ENCODE measurements at regions not wholly inside any gene's neighbourhood (a gene's known extent, or its start where the extent isn't known, plus 50 kb on each side); places are given as distances from the start of the nearest gene placed in this dataset.

DNA sequence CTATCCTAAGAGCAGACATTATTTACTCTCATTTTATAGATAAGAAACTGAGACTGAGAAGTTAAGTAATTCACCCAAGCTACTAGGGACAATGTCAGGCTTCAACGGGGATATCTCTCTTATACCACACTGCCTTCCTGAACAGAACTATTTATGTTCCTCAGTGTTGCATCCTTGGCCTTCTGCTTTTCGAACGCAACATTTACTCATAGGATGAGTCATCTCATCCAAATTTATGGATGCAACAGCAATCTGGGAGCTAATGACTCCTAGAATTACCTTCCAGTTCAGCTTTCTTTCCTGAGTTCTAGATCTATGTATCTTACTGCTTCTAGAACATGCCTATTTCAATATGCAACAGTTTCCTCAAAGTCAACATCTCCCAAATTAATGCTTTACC lies 103.6 kb upstream of the PAM start:
- Mint-ChIP-seq H3K9me3 (peaks cover 8% of the 10 kb centered on the region), H3K27ac (no peak overlapping the region), H3K4me1 (no peaks in the 10 kb centered on the region), H3K4me3 (no peak overlapping the region), H3K36me3 (ENCODE audit: low read depth) (peaks cover 4% of the 10 kb centered on the region), H3K27me3 (ENCODE audit: low read depth, poor library complexity) (no peaks in the 10 kb centered on the region)
- DNase-seq: no peak
- TF ChIP-seq, protein P1, sequence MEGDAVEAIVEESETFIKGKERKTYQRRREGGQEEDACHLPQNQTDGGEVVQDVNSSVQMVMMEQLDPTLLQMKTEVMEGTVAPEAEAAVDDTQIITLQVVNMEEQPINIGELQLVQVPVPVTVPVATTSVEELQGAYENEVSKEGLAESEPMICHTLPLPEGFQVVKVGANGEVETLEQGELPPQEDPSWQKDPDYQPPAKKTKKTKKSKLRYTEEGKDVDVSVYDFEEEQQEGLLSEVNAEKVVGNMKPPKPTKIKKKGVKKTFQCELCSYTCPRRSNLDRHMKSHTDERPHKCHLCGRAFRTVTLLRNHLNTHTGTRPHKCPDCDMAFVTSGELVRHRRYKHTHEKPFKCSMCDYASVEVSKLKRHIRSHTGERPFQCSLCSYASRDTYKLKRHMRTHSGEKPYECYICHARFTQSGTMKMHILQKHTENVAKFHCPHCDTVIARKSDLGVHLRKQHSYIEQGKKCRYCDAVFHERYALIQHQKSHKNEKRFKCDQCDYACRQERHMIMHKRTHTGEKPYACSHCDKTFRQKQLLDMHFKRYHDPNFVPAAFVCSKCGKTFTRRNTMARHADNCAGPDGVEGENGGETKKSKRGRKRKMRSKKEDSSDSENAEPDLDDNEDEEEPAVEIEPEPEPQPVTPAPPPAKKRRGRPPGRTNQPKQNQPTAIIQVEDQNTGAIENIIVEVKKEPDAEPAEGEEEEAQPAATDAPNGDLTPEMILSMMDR (IDR thresholded peaks at IDR 0.05): no peak

DNA sequence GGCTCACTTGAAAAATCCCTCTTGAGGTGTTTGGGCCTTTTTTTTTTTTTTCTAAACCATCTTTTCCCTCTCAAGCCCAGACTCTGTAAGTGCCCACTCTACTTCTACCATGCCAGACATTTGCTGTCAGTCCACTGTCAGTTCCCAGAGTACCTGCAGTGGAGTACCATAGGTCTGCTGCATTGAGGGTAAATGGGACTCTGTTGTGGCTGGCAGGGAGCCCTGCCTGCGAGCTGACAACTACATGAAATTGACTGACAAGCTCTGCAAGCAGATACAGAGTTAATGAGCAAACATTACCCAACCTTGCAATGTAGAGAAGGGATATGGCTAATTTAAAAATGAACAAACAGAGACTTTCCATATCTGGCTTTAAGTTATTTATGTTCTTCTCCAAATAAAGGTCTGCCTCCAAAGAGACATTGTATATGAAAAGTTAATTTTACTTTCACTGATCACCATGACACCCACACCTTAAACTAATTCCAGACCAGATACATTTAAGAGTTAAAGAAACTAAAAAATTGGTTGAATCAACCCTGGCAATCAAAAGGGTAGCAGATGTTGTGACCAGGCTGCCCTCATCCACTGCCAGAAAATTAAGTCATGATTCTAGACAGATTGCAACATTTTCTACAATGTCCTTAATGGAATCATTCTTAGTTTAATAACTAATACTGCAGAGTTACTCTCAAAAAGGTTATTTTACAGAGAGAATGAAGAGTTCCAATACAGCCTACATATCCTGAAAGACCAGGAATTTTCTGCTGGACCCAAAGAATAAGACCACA lies 100.4 kb upstream of the PAM start:
- Mint-ChIP-seq H3K9me3 (no peaks in the 10 kb centered on the region), H3K36me3 (ENCODE audit: low read depth) (no peaks in the 10 kb centered on the region), H3K4me3 (no peak overlapping the region), H3K4me1 (no peaks in the 10 kb centered on the region), H3K27me3 (ENCODE audit: low read depth, poor library complexity) (no peaks in the 10 kb centered on the region), H3K27ac (no peak overlapping the region)
- DNase-seq: no peak
- TF ChIP-seq, protein P1 (IDR thresholded peaks at IDR 0.05): no peak

DNA sequence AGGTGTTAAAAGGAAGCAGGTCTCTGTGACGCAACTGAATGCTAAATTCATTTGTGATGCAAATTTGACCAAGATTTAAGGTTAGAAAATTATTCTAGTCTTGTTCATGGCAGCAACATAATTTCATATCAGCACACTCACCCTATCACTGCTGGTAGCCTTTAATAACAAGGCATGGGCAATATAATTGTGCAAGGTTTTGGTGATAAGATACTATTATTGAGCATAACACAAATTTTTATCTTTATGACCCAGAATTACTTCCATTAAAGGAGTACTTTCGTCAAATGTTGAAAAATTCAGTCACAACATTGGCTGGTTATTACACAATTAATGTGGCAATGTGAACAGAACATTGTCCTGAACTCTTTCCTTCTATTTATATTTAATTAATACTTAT lies 96.0 kb upstream of the PAM start:
- DNase-seq: no peak
- no peak overlapping the region for H3K4me3 Mint-ChIP-seq
- H3K27ac Mint-ChIP-seq: no peak overlapping the region
- no peaks in the 10 kb centered on the region for H3K27me3 Mint-ChIP-seq (ENCODE audit: low read depth, poor library complexity)
- no peaks in the 10 kb centered on the region for H3K9me3 Mint-ChIP-seq
- no peaks in the 10 kb centered on the region for H3K4me1 Mint-ChIP-seq
- TF ChIP-seq, protein P1 (IDR thresholded peaks at IDR 0.05): no peak
- H3K36me3 Mint-ChIP-seq (ENCODE audit: low read depth): no peaks in the 10 kb centered on the region

DNA sequence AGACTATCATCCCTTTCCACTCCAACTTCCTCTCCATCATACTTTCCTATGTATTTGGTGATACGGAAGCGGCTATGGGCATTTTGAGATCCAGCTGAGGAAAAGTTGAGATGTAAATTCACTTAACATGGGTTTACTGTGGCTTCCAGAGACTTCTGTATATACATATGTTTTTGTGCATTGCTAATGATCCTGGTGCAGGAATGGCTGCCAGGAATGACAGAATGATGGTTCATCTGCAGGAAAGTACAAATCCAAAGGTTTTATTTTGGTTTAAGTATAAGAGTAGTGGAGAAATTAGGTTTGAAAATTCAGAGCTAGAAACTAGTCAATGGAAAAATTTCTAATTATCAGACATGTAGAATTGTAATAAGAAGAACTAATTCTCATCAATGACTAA lies 95.0 kb upstream of the PAM start:
- TF ChIP-seq, protein P1 (IDR thresholded peaks at IDR 0.05): no peak
- H3K4me3 Mint-ChIP-seq: no peak overlapping the region
- H3K27ac Mint-ChIP-seq: no peak overlapping the region
- H3K27me3 Mint-ChIP-seq (ENCODE audit: low read depth, poor library complexity): no peaks in the 10 kb centered on the region
- no peaks in the 10 kb centered on the region for H3K4me1 Mint-ChIP-seq
- H3K36me3 Mint-ChIP-seq (ENCODE audit: low read depth): no peaks in the 10 kb centered on the region
- DNase-seq: no peak
- no peaks in the 10 kb centered on the region for H3K9me3 Mint-ChIP-seq

DNA sequence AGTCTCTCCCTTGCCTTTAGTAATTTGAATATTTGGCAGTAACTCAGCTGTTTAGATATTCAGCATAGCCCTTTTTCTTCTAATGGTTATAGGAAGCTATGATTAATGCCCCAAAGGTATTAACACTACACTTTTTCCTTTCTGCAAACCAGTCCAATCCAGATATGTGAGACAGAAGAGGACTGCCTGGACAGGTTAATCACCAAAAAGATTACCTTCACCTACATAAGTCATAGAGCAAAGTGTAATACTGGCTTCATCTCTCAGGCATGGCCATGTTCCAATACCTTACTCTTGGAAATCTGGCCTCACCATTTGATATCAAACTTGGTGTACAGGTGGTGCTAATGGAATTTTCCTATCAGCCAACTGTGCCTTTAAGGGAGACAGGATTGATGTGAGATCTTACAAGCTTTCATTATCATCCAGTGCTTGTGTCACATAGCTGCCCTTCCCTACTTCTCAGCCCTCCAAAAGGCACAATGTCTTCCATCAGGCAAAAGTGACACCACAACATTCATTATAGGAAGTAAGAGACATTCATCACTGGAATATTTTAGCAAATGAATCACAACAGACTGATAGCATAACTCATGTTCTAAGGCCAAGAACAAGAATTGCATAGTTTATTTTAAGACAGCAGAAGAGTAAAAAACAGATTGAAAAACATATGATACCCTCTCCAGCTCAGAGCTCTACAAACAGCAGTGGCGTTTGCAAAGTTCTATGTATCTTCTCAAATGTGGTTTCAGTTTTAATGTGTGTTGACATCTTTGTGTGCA lies 91.2 kb upstream of the PAM start:
- Mint-ChIP-seq H3K9me3 (no peaks in the 10 kb centered on the region), H3K4me3 (no peak overlapping the region), H3K27me3 (ENCODE audit: low read depth, poor library complexity) (no peaks in the 10 kb centered on the region), H3K36me3 (ENCODE audit: low read depth) (peaks cover 7% of the 10 kb centered on the region), H3K4me1 (peaks cover 7% of the 10 kb centered on the region), H3K27ac (no peak overlapping the region)
- DNase-seq: no peak
- TF ChIP-seq, protein P1 (IDR thresholded peaks at IDR 0.05): no peak

Data from nephron progenitor cell (in vitro differentiated cells).